NT2/D1 (cell line): ENCODE measurements at regions not wholly inside any gene's neighbourhood (a gene's known extent, or its start where the extent isn't known, plus 50 kb on each side); places are given as distances from the start of the nearest gene placed in this dataset.
"Not testable (repeated sequence)": the region's sequence is repeated elsewhere in the genome, so short reads cannot be mapped to it uniquely, and the experiment has no call there.

Experiments
- YY1 ChIP-seq: IDR thresholded peaks from 2 replicates; pipeline ENCODE4 v1.6.1; 2011; ENCODE audit not compliant: insufficient read length, insufficient read depth
- ZNF274 ChIP-seq: IDR thresholded peaks from 2 replicates; pipeline ENCODE4 v1.6.1; 2011; ENCODE audit warnings: mild to moderate bottlenecking, low read depth, low read length

GRCh38 chr2:91485226-91485625, 2793.8 kb downstream of the RPIA start:
- not testable (repeated sequence) for TF ChIP-seq ZNF274, YY1
